ENCODE measurements at regions not wholly inside any gene's neighbourhood (a gene's known extent, or its start where the extent isn't known, plus 50 kb on each side); places are given as distances from the start of the nearest gene placed in this dataset.

DNA sequence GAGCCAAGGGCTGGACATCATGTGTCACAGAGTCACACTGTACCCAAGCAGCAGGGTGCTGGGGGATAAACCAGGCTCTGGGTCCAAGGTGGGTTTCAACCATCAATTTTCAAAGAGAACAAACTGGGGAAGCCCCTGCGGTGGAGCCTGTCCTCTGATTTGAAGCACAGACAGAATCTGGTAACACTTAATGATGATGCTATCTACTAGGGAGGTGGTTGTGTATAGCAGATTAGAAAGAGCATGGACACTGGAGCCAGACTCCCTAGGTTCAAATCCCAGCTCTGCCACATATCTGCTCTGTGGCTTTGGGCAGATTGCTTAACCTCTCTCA, 204.9 kb upstream of the ZMIZ1 start:
- no peak overlapping the region for H3K4me3 ChIP-seq
- intact Hi-C loops (cut with DNase I): no loop called here
- no peaks in the 10 kb centered on the region for H3K36me3 ChIP-seq
- no peaks in the 10 kb centered on the region for H3K4me1 ChIP-seq
- H3K9me3 ChIP-seq: no peaks in the 10 kb centered on the region
- no peaks in the 10 kb centered on the region for H3K27me3 ChIP-seq
- 93 to 95% methylated on average over 1 of the region's 1 CpG for WGBS, 2 donors
- TF ChIP-seq, protein P1, sequence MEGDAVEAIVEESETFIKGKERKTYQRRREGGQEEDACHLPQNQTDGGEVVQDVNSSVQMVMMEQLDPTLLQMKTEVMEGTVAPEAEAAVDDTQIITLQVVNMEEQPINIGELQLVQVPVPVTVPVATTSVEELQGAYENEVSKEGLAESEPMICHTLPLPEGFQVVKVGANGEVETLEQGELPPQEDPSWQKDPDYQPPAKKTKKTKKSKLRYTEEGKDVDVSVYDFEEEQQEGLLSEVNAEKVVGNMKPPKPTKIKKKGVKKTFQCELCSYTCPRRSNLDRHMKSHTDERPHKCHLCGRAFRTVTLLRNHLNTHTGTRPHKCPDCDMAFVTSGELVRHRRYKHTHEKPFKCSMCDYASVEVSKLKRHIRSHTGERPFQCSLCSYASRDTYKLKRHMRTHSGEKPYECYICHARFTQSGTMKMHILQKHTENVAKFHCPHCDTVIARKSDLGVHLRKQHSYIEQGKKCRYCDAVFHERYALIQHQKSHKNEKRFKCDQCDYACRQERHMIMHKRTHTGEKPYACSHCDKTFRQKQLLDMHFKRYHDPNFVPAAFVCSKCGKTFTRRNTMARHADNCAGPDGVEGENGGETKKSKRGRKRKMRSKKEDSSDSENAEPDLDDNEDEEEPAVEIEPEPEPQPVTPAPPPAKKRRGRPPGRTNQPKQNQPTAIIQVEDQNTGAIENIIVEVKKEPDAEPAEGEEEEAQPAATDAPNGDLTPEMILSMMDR (IDR thresholded peaks at IDR 0.05): no peak
- ATAC-seq (no peak), FAIRE-seq (no peak), DNase-seq (no peak)
- no peak overlapping the region for H3K27ac ChIP-seq

DNA sequence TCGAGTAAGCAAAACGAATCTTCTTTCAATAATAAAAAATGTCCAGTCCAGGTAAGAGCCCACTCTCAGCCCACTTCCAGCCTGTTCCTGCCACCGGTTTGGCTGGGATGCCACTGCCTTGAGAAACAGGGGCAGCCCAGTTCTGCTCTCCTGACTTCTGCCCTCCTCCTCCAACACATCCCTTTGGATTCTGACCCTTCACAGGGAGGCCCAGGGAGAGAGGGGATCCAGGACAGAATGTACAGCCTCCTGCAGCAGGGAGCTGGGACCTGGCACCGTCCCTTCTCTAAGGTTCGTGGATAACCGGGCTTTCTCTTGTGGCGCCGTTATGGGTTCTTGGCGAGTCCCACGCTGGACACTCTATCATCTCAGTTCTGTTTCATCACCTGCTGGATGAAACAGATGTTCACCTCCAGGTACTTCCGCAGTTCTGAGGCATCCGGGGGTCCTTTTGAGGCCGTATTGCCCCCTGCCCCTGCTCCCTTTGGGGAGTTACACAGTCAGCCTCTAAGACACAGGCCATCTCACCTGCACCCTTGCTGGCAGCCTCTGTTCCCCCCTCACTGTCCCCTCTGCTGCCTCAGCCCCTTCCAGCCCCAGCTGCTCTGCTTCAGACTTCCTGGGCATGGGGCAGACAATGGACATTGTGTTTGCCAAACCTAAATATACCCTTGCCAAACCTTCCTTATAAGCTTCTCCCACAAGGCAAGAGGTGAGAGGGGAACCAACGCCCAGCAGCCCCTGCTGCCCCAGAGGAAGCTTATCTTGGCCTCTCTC, 203.8 kb upstream of the ZMIZ1 start:
- Histone ChIP-seq H3K27ac (no peak overlapping the region), H3K36me3 (no peaks in the 10 kb centered on the region), H3K4me3 (no peak overlapping the region), H3K4me1 (no peaks in the 10 kb centered on the region), H3K9me3 (no peaks in the 10 kb centered on the region), H3K27me3 (no peaks in the 10 kb centered on the region)
- WGBS, 2 donors: 85 to 87% methylated on average over 14 of the region's 14 CpGs
- intact Hi-C loops (cut with DNase I): no loop called here
- FAIRE-seq (no peak), ATAC-seq (no peak), DNase-seq (no peak)
- TF ChIP-seq, protein P1 (IDR thresholded peaks at IDR 0.05): no peak

DNA sequence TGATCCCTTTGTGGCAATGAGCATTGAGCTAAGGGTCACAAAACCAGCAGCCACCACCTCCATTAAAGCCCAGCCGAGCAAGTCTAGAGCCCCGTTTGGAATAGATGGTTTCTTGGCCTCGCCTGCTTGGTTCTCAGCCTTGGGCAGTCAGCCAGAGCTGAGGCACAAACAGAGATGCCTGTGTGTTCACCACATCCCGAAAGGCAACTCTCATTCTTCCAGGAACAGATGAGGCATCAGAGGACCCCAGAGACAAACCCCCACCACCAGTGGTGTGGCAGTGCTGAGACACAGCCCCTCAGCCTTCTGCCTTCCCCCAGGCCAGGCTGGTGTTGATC, 203.3 kb upstream of the ZMIZ1 start:
- ATAC-seq (peak in 1 of 4 donors; percentile 56), FAIRE-seq (no peak), DNase-seq (peak in 2 of 6 donors; percentile 29 to 46)
- intact Hi-C loops (cut with DNase I): no loop called here
- no peaks in the 10 kb centered on the region for H3K27me3 ChIP-seq
- H3K36me3 ChIP-seq: no peaks in the 10 kb centered on the region
- WGBS, 2 donors: 28 to 31% methylated on average over 4 of the region's 4 CpGs
- TF ChIP-seq, protein P1 (IDR thresholded peaks at IDR 0.05): no peak
- no peak overlapping the region for H3K4me3 ChIP-seq
- no peaks in the 10 kb centered on the region for H3K4me1 ChIP-seq
- no peaks in the 10 kb centered on the region for H3K9me3 ChIP-seq
- no peak overlapping the region for H3K27ac ChIP-seq

DNA sequence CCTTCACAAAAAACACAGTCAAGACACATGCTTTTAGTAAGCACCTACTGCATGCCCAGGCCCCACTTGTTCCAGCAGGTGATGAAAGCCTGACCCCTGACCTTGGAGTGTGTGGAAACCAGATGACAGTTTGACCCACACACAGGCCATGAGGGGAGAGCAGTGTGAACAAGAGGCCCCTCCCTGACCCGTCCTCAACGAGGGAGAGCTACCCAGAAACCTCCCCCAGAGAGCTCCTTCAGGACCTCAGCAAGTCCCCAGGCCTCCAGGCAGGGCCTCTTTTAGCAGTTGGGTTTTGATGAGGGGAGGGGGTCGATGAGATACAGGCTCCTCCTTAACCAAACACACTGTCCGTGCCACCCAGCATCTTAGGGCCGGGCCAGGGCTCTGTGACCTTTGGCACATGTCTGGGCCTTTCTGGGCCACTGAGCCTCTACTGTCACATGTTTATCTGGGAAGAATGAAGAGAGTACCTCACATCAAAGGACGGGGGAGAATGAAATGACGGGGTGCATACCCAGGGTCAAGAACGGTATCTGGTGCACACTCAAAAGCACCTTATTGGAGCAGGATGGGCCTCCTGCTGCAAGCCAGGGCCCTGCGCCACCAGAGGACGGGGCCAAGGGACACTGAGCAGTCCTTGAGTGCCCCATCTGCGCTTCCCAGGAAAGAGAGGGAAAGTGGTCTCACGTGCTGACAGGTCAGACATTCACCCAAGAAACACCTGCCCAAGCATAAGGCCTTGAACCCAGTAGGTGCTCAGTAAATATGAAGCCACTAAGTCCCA, 202.6 kb upstream of the ZMIZ1 start:
- ATAC-seq (no peak), DNase-seq (no peak), FAIRE-seq (no peak)
- H3K27ac ChIP-seq: no peak overlapping the region
- TF ChIP-seq, protein P1 (IDR thresholded peaks at IDR 0.05): no peak
- no peaks in the 10 kb centered on the region for H3K36me3 ChIP-seq
- no peaks in the 10 kb centered on the region for H3K4me1 ChIP-seq
- intact Hi-C loops (cut with DNase I): no loop called here
- H3K27me3 ChIP-seq: no peaks in the 10 kb centered on the region
- no peaks in the 10 kb centered on the region for H3K9me3 ChIP-seq
- WGBS, 2 donors: 90 to 91% methylated on average over 12 of the region's 12 CpGs
- no peak overlapping the region for H3K4me3 ChIP-seq

Measured in pancreas (tissue), 10 donors.